ENCODE measurements at regions not wholly inside any gene's neighbourhood (a gene's known extent, or its start where the extent isn't known, plus 50 kb on each side); places are given as distances from the start of the nearest gene placed in this dataset.

GRCh38 chr16:13607289-13607688 lies 312.7 kb upstream of the ERCC4 start:
- H3K4me2 ChIP-seq (ENCODE audit: insufficient read depth, insufficient read length, low read length), result no peak overlapping the region
- H3K18ac ChIP-seq (ENCODE audit: insufficient read length, low read depth, low read length), result no peak overlapping the region
- no peaks in the 10 kb centered on the region for H3K27me3 ChIP-seq (ENCODE audit: insufficient read depth, low read length)
- H3K56ac ChIP-seq (ENCODE audit: insufficient read length, low read depth, low read length), result no peak overlapping the region
- TF ChIP-seq CTCF (conservative IDR thresholded peaks at IDR 0.05), result no peak
- H3K14ac ChIP-seq (ENCODE audit: insufficient read depth, low read length), result no peak overlapping the region
- H4K5ac ChIP-seq (ENCODE audit: insufficient read length, low read depth, low read length), result no peak overlapping the region
- H3K27ac Mint-ChIP-seq, result no peak overlapping the region
- no peaks in the 10 kb centered on the region for H3K79me1 ChIP-seq (ENCODE audit: insufficient read depth, low read depth, low read length, poor library complexity, severe bottlenecking)
- H4K91ac ChIP-seq (ENCODE audit: insufficient read length, low read depth, low read length), result no peak overlapping the region
- WGBS (ENCODE audit: extremely low coverage, insufficient read length, low lambda C conversion rate), result no CpG with 5 or more reads among the region's 17 CpGs
- no peaks in the 10 kb centered on the region for H3K9me3 ChIP-seq (ENCODE audit: control insufficient read depth, low read depth, low read length)
- H2AFZ ChIP-seq (ENCODE audit: low read length), result no peak overlapping the region
- no peak overlapping the region for H3K23ac ChIP-seq (ENCODE audit: insufficient read length, low read depth, low read length)
- DNase-seq, result no peak
- no peak overlapping the region for H4K8ac ChIP-seq (replicated peaks; ENCODE audit: insufficient read length, low read depth, low read length)
- H2BK20ac ChIP-seq (ENCODE audit: low read depth, low read length, poor library complexity, severe bottlenecking), result no peak overlapping the region
- no peak overlapping the region for H3T11ph ChIP-seq (ENCODE audit: low read length)
- H3K36me3 Mint-ChIP-seq (ENCODE audit: insufficient read depth in 1 of 3, low read depth in 3 of 3), result no peaks in the 10 kb centered on the region; a peak in 1 of 7 replicates
- H2BK120ac ChIP-seq (ENCODE audit: low read depth, low read length, poor library complexity, severe bottlenecking), result no peak overlapping the region
- H2AK5ac ChIP-seq (ENCODE audit: insufficient read length, low read length), result no peak overlapping the region
- H3K4me3 Mint-ChIP-seq, result no peak overlapping the region
- peaks cover 4% of the 10 kb centered on the region; the same call in 1 of the 2 replicates for H3K4me1 ChIP-seq (ENCODE audit: insufficient read depth, low read length)
- H2BK15ac ChIP-seq (ENCODE audit: low read depth, low read length), result no peak overlapping the region
- H3K4ac ChIP-seq (ENCODE audit: low read depth, low read length), result no peak overlapping the region
- H3K4me1 Mint-ChIP-seq, result peaks cover 37 to 39% of the 10 kb centered on the region in 2 experiments
- H2BK5ac ChIP-seq (ENCODE audit: insufficient read length, low read length), result no peak overlapping the region
- H3K23me2 ChIP-seq (ENCODE audit: insufficient read length, low read depth, low read length, poor library complexity, severe bottlenecking), result no peaks in the 10 kb centered on the region
- no peaks in the 10 kb centered on the region for H3K27me3 Mint-ChIP-seq (ENCODE audit: low read depth)
- no peak overlapping the region for H3K9ac ChIP-seq (ENCODE audit: extremely low read depth, insufficient read length, low read length)
- no peaks in the 10 kb centered on the region for H4K20me1 ChIP-seq (ENCODE audit: control insufficient read depth, insufficient read depth, insufficient read length)
- no peaks in the 10 kb centered on the region for H3K79me2 ChIP-seq (ENCODE audit: insufficient read depth, low read length)
- H3K27ac ChIP-seq (ENCODE audit: insufficient read length, low read depth, low read length), result no peak overlapping the region
- H2BK12ac ChIP-seq (ENCODE audit: insufficient read length, low read depth, low read length), result no peak overlapping the region
- no peaks in the 10 kb centered on the region; a peak in 2 of 5 replicates for H3K9me3 Mint-ChIP-seq
